Chondrocyte (in vitro differentiated cells): ENCODE measurements at regions not wholly inside any gene's neighbourhood (a gene's known extent, or its start where the extent isn't known, plus 50 kb on each side); places are given as distances from the start of the nearest gene placed in this dataset.
"Not testable (repeated sequence)": the region's sequence is repeated elsewhere in the genome, so short reads cannot be mapped to it uniquely, and the experiment has no call there.

ENCODE experiments used
- DNase-seq: peaks from one replicate; pipeline ENCODE4 v3.0.0; 2021; ENCODE audit warnings: mixed read lengths, low spot score
- H3K27ac Mint-ChIP-seq: one replicate; pipeline ENCODE4 v1.8.0; 2021; ENCODE audit warnings: mild to moderate bottlenecking, moderate library complexity, mixed read lengths; ENCODE audit not compliant: unreplicated experiment
- H3K27me3 Mint-ChIP-seq: 2 replicates; pipeline ENCODE4 v1.8.0; 2021; ENCODE audit warnings: low read depth, mixed read lengths
- H3K36me3 Mint-ChIP-seq: 2 replicates; pipeline ENCODE4 v1.8.0; 2021; ENCODE audit warnings: low read depth, mixed read lengths
- H3K4me1 Mint-ChIP-seq: 2 replicates; pipeline ENCODE4 v1.8.0; 2021; ENCODE audit warnings: low read depth, mild to moderate bottlenecking, mixed read lengths
- H3K4me3 Mint-ChIP-seq: one replicate; pipeline ENCODE4 v1.8.0; 2021; ENCODE audit warnings: mild to moderate bottlenecking, moderate library complexity, mixed read lengths; ENCODE audit not compliant: unreplicated experiment
- H3K9me3 Mint-ChIP-seq: 2 replicates; pipeline ENCODE4 v1.8.0; 2021; ENCODE audit warnings: low read depth, mixed read lengths
- CTCF ChIP-seq: fragments of 200-600 bp; sonication (generic); IDR thresholded peaks from 2 replicates; pipeline ENCODE4 v1.5.0; 2021; ENCODE audit warnings: antibody characterized with exemption, mild to moderate bottlenecking, moderate library complexity

GRCh38 chr2:66145490-66145889, 289.4 kb upstream of the MEIS1 start:
- no peak for DNase-seq
- H3K27ac Mint-ChIP-seq = no peak overlapping the region
- peaks cover 13% of the 10 kb centered on the region for H3K9me3 Mint-ChIP-seq
- H3K36me3 Mint-ChIP-seq = no peaks in the 10 kb centered on the region
- no peak for TF ChIP-seq CTCF
- no peak overlapping the region for H3K4me3 Mint-ChIP-seq
- H3K4me1 Mint-ChIP-seq = no peaks in the 10 kb centered on the region
- H3K27me3 Mint-ChIP-seq = peaks cover 7% of the 10 kb centered on the region

- DNase-seq, H3K27ac Mint-ChIP-seq, H3K4me1 Mint-ChIP-seq, H3K27me3 Mint-ChIP-seq, H3K9me3 Mint-ChIP-seq, H3K4me3 Mint-ChIP-seq, H3K36me3 Mint-ChIP-seq: not testable (repeated sequence)
Observed at GRCh38 chr2:66144324-66144723, 290.6 kb upstream of the MEIS1 start.

- H3K27ac Mint-ChIP-seq = no peak overlapping the region
- TF ChIP-seq CTCF = no peak
- no peaks in the 10 kb centered on the region for H3K36me3 Mint-ChIP-seq
- peaks cover under 1% of the 10 kb centered on the region for H3K27me3 Mint-ChIP-seq
- no peak for DNase-seq
- no peaks in the 10 kb centered on the region for H3K4me1 Mint-ChIP-seq
- H3K9me3 Mint-ChIP-seq = peaks cover 8% of the 10 kb centered on the region
- H3K4me3 Mint-ChIP-seq = no peak overlapping the region
Observed at GRCh38 chr2:66137606-66138130, 297.3 kb upstream of the MEIS1 start.

GRCh38 chr2:66134138-66134701, 300.7 kb upstream of the MEIS1 start:
- H3K27ac Mint-ChIP-seq = no peak overlapping the region
- no peaks in the 10 kb centered on the region for H3K4me1 Mint-ChIP-seq
- peaks cover 3% of the 10 kb centered on the region for H3K9me3 Mint-ChIP-seq
- H3K4me3 Mint-ChIP-seq = no peak overlapping the region
- no peak for DNase-seq
- H3K36me3 Mint-ChIP-seq = no peaks in the 10 kb centered on the region
- peaks cover 5% of the 10 kb centered on the region for H3K27me3 Mint-ChIP-seq
- TF ChIP-seq CTCF = no peak

- Mint-ChIP-seq H3K27ac (no peak overlapping the region), H3K4me1 (no peaks in the 10 kb centered on the region), H3K9me3 (no peaks in the 10 kb centered on the region), H3K4me3 (no peak overlapping the region), H3K27me3 (peaks cover 6% of the 10 kb centered on the region), H3K36me3 (no peaks in the 10 kb centered on the region)
- no peak for DNase-seq
- TF ChIP-seq CTCF = no peak
Observed at GRCh38 chr2:66127656-66128055, 307.3 kb upstream of the MEIS1 start.

- H3K4me1 Mint-ChIP-seq = no peaks in the 10 kb centered on the region
- H3K9me3 Mint-ChIP-seq = no peaks in the 10 kb centered on the region
- DNase-seq = no peak
- H3K4me3 Mint-ChIP-seq = no peak overlapping the region
- H3K27ac Mint-ChIP-seq = no peak overlapping the region
- TF ChIP-seq CTCF = no peak
- peaks cover 5% of the 10 kb centered on the region for H3K27me3 Mint-ChIP-seq
- no peaks in the 10 kb centered on the region for H3K36me3 Mint-ChIP-seq
Observed at GRCh38 chr2:66127061-66127460, 307.9 kb upstream of the MEIS1 start.
